ENCODE measurements at regions not wholly inside any gene's neighbourhood (a gene's known extent, or its start where the extent isn't known, plus 50 kb on each side); places are given as distances from the start of the nearest gene placed in this dataset.

- no peak for TF ChIP-seq POLR2A (IDR thresholded peaks at IDR 0.05; ENCODE audit: borderline replicate concordance, extremely low read depth, insufficient read depth, insufficient read length)
- no peak for TF ChIP-seq CBX3 (IDR thresholded peaks at IDR 0.05; ENCODE audit: low read depth)
- TF ChIP-seq FOSL1 (IDR thresholded peaks at IDR 0.05; ENCODE audit: low read depth), result no peak
- no peak for TF ChIP-seq CEBPB (IDR thresholded peaks at IDR 0.05; ENCODE audit: low read depth)
- TF ChIP-seq ZNF274 (IDR thresholded peaks at IDR 0.05; ENCODE audit: low read depth, low read length), result no peak
- no peak for TF ChIP-seq POLR2AphosphoS5 (IDR thresholded peaks at IDR 0.05; ENCODE audit: low read depth, low read length)
- TF ChIP-seq SRF (IDR thresholded peaks at IDR 0.05; ENCODE audit: low read depth), result no peak
Measured at GRCh38 chr1:78223417-78224215, 177.8 kb downstream of the GIPC2 start (continued).

DNA sequence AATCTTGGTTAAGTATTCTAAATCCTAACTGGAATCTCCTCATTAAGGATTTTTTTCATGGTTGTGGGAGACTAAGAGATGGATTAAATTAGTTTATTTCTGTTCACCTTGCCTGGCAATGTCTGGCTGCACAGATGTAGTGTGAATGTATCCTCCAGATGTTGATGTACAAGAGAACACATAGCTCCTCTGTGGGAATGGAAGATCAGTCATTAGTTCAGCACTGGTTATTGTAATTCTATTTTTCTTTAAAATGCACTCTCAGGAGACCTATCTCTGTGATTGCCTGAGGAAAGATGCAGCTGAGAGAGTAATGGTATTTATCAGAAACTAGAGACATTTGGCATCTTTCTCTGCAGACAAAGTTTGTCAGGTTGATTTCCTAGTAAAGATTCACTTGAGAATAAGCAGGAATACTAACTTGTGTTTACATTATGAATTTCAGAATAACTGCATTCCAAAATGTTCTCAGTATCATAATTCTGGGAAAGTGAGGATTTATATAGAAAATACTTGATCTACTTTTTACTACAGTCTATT lies 178.6 kb downstream of the GIPC2 start:
- intact Hi-C loops (cut with micrococcal nuclease), result no loop called here
- no peaks in the 10 kb centered on the region for H3K79me2 ChIP-seq (ENCODE audit: insufficient read depth, low read length)
- no peaks in the 10 kb centered on the region for H3K4me1 ChIP-seq (ENCODE audit: control insufficient read depth in 1 of 2, insufficient read depth in 2 of 2, low read length in 2 of 2)
- no TSS peak for BruUV-seq (replicated peaks)
- H3K27ac ChIP-seq (ENCODE audit: low read depth, low read length), result no peak overlapping the region
- ATAC-seq, result no peak
- H4K20me1 ChIP-seq (ENCODE audit: insufficient read depth), result no peaks in the 10 kb centered on the region
- H3K27me3 ChIP-seq (ENCODE audit: insufficient read depth, low read length), result no peaks in the 10 kb centered on the region
- H3K9me3 ChIP-seq (ENCODE audit: control insufficient read depth in 1 of 2, insufficient read depth in 1 of 2, low read depth in 1 of 2, low read length in 2 of 2), result no peaks in the 10 kb centered on the region
- H3K36me3 ChIP-seq (ENCODE audit: control insufficient read depth in 1 of 2, insufficient read depth in 2 of 2, low read length in 2 of 2), result no peaks in the 10 kb centered on the region
- H3K4me3 ChIP-seq (replicated peaks in 1 of 2; ENCODE audit: low read depth in 1 of 2, low read length in 2 of 2), result no peak overlapping the region
- no peak overlapping the region for H2AFZ ChIP-seq (ENCODE audit: low read depth, low read length, poor library complexity, severe bottlenecking)
- POLR2A ChIA-PET, result no interaction called here
- RAD21 ChIA-PET (ENCODE audit: low non-redundant PET in 1 of 2, low total read pairs in 2 of 2, uncharacterized antibody in 2 of 2, unreplicated experiment in 2 of 2), result no interaction called here
- CTCF ChIA-PET, result no interaction called here
- no peak for DNase-seq (ENCODE audit: low read depth, low spot score)
- no peak overlapping the region for H3K9ac ChIP-seq (ENCODE audit: low read length)
- no peaks in the 10 kb centered on the region for H3K9me2 ChIP-seq (ENCODE audit: insufficient read depth)
- no peak for TF ChIP-seq ELF1 (IDR thresholded peaks at IDR 0.05; ENCODE audit: borderline replicate concordance, low read depth)
- no peak overlapping the region for H3K4me2 ChIP-seq (ENCODE audit: low read length)

Data from HCT116 (cell line).